GM10248 (cell line): ENCODE measurements at regions not wholly inside any gene's neighbourhood (a gene's known extent, or its start where the extent isn't known, plus 50 kb on each side); places are given as distances from the start of the nearest gene placed in this dataset.

Experiments
- CTCF ChIA-PET: fragments of 300-600 bp; sonication (Branson Sonifier 250); formaldehyde crosslinking; extraction: SDS; loops from one replicate; lab custom pipeline; 2021; ENCODE audit warnings: antibody characterized with exemption; lab: Yijun Ruan, JAX
- POLR2A ChIA-PET: fragments of 350-650 bp; sonication (Branson Sonifier 250); formaldehyde crosslinking; extraction: SDS; loops from one replicate; lab custom pipeline; 2020; ENCODE audit warnings: antibody characterized with exemption; lab: Yijun Ruan, JAX
- DNase-seq: peaks from one replicate; pipeline ENCODE4 v3.0.0; 2012; ENCODE audit errors: extremely low spot score
- CTCF ChIP-seq: IDR thresholded peaks from 2 replicates; pipeline ENCODE4 v1.5.1; 2012; ENCODE audit warnings: mild to moderate bottlenecking, low read depth; ENCODE audit errors: extremely low read depth, missing control alignments, control extremely low read depth

DNA sequence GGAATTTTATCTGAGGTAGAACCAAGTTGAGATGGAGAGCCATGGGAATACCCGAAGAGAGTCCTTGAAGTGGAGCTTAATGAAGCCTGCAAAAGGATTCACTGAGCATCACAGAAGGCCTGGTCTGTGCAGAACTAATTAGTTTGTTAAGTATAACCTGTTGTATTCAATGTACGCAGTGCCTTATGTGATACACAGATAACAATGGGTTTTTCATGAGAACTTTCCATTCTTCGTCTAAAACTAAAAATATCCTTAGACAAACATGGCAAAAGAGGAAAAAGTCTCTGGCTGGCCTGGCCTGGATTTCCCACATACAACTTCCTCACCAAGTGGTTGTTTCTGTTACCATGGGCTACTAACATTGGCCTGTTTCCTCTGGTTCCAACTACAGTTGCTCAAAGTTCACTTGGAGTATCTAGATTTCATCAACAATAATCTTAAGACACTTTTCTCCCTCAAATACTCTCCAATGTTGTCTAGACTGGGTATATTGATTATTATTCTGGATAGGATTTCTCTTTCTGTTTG lies 237.6 kb upstream of the ZNF462 start:
- ChIA-PET POLR2A (no interaction called here), CTCF (no interaction called here)
- TF ChIP-seq CTCF: no peak
- DNase-seq: no peak

GRCh38 chr9:106626936-106627335 lies 236.0 kb upstream of the ZNF462 start:
- TF ChIP-seq CTCF: no peak
- ChIA-PET POLR2A (no interaction called here), CTCF (interaction anchor here (1.3 kb wide), 1 partner anchor 21 kb away, joined by 4 read pairs; no protein-coding TSS in a partner anchor)
- DNase-seq: no peak

DNA sequence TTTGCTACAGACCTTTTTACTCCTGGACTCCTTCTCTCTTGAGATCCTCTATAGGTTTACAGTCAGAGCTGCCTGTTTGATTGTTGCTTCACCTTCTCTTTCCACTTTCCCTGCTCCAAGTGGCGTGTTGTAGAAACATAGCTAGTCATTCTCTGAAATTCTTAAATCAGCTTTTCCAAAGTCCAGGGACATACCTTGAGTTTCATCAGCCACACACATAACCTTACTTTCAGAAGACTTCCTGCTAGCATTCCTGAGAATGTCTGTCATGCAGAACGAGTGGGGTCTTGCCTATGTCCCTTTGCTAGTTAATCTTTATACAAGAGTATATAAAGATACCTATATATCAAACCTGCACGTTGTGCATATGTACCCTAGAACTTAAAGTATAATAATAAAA lies 230.3 kb upstream of the ZNF462 start:
- TF ChIP-seq CTCF: no peak
- POLR2A ChIA-PET: no interaction called here
- CTCF ChIA-PET: interaction anchor here (1.8 kb wide), 1 partner anchor 12 kb away, joined by 5 read pairs; no protein-coding TSS in a partner anchor
- no peak for DNase-seq

DNA sequence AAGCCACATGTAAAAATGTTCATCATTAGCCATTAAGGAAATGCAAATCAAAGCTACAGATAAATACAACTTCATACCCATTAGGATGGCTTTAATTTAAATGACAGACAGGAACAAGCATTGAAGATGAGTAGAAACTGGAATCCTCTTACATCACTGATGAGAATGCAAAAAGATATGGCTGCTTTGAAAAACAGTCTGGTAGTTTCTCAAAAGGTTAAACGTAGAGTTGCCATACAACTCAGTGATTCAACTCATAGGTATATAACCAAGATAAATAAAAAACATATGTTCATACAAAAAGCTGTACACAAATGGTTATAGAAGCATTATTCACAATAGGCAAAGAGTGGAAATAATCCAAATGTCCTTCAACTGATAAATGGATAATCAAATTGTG lies 228.8 kb upstream of the ZNF462 start:
- POLR2A ChIA-PET: no interaction called here
- TF ChIP-seq CTCF: no peak
- DNase-seq: no peak
- CTCF ChIA-PET: interaction anchor here (1.2 to 1.8 kb wide), 2 partner anchors 10 to 13 kb away, joined by 4 to 5 read pairs; no protein-coding TSS in a partner anchor

- TF ChIP-seq CTCF: no peak
- no peak for DNase-seq
- ChIA-PET POLR2A (no interaction called here), CTCF (interaction anchor here (1.2 kb wide), 1 partner anchor 12 kb away, joined by 4 read pairs; no protein-coding TSS in a partner anchor)
These were observed 228.3 kb upstream of the ZNF462 start for GRCh38 chr9:106634641-106635040.

DNA sequence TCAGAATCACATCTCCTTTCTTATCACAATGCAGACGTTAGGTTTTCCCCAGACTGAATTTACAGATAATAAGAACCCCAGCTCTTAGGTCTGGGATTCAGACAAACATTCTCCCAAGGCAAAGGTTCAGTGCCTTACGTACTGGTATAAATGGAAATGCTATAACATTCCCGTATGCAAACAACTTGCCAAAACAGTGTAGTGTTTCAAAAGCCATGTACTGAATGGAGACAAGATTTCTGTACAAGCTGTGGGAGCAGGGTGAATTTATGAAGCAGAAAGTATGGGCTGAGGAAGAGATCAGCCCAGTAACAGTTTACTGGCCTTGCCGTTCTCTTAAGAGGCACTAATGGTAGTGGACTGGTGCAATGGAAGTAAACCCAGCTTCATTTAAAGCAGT lies 225.5 kb upstream of the ZNF462 start:
- CTCF ChIA-PET: no interaction called here
- POLR2A ChIA-PET: no interaction called here
- no peak for DNase-seq
- no peak for TF ChIP-seq CTCF
